WTC11 (cell line): ENCODE measurements at regions not wholly inside any gene's neighbourhood (a gene's known extent, or its start where the extent isn't known, plus 50 kb on each side); places are given as distances from the start of the nearest gene placed in this dataset.
"Not testable (repeated sequence)": the region's sequence is repeated elsewhere in the genome, so short reads cannot be mapped to it uniquely, and the experiment has no call there.

Experiments used
- NFYB ChIP-seq: sonication (generic); formaldehyde crosslinking; conservative IDR thresholded peaks from 2 replicates; pipeline ENCODE4 v1.8.0; 2022; ENCODE audit warnings: low read depth, missing genetic modification reagents
- SP1 ChIP-seq: sonication (generic); formaldehyde crosslinking; conservative IDR thresholded peaks from 2 replicates; pipeline ENCODE4 v1.8.1; 2022; ENCODE audit warnings: missing genetic modification reagents
- TP53 ChIP-seq: sonication (generic); formaldehyde crosslinking; IDR thresholded peaks from 2 replicates; pipeline ENCODE4 v1.8.1; 2023; ENCODE audit warnings: mild to moderate bottlenecking, missing genetic modification reagents
- ZBTB21 ChIP-seq: sonication (generic); formaldehyde crosslinking; IDR thresholded peaks from 2 replicates; pipeline ENCODE4 v1.8.1; 2023; ENCODE audit warnings: mild to moderate bottlenecking, missing genetic modification reagents, borderline replicate concordance
- TF ChIP-seq, protein P1 (sequence below): fragments of 200-600 bp; IDR thresholded peaks from 2 replicates; pipeline ENCODE4 v1.8.0; 2022; ENCODE audit warnings: antibody characterized with exemption

DNA sequence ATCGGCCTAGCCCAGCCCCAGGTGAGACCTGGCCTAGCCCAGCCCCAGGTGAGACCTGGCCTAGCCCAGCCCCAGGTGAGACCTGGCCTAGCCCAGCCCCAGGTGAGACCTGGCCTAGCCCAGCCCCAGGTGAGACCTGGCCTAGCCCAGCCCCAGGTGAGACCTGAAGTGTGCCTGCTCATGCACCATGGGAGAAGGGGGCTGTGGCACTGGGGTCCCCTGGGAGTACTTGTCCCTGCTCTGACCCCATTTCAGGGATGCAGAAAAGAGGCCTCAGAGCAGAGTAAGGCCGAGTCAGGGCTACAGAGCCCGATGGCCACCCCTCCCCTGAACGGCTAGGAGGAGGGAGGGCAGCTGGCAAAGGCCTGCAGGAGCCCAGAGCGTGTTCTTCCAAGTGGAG lies 129.6 kb downstream of the CRYBB2 start:
- TF ChIP-seq, protein P1, sequence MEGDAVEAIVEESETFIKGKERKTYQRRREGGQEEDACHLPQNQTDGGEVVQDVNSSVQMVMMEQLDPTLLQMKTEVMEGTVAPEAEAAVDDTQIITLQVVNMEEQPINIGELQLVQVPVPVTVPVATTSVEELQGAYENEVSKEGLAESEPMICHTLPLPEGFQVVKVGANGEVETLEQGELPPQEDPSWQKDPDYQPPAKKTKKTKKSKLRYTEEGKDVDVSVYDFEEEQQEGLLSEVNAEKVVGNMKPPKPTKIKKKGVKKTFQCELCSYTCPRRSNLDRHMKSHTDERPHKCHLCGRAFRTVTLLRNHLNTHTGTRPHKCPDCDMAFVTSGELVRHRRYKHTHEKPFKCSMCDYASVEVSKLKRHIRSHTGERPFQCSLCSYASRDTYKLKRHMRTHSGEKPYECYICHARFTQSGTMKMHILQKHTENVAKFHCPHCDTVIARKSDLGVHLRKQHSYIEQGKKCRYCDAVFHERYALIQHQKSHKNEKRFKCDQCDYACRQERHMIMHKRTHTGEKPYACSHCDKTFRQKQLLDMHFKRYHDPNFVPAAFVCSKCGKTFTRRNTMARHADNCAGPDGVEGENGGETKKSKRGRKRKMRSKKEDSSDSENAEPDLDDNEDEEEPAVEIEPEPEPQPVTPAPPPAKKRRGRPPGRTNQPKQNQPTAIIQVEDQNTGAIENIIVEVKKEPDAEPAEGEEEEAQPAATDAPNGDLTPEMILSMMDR = not testable (repeated sequence)
- TF ChIP-seq SP1 (CRISPR knock-in tag); NFYB; TP53; ZBTB21 (CRISPR knock-in tag): not testable (repeated sequence)
